K562 (cell line): ENCODE measurements at regions not wholly inside any gene's neighbourhood (a gene's known extent, or its start where the extent isn't known, plus 50 kb on each side); places are given as distances from the start of the nearest gene placed in this dataset.

Source experiments
- ATAC-seq: fragments of 200-7000 bp; cut with Tn5 transposase; 3 replicates; pipeline ENCODE4 v1.9.1; 2020; ENCODE audit warnings: moderate library complexity
- BruUV-seq: library from RNA; stranded (reverse); fragments of 400-500 nt; replicated peaks from 2 replicates; lab custom pipeline; 2021; lab: Mats Ljungman, UMichigan
- CTCF ChIA-PET: fragments of 300-600 bp; formaldehyde crosslinking; extraction: SDS; loops from one replicate; lab custom pipeline; 2021; ENCODE audit warnings: low intra/inter-chr PET ratio; lab: Yijun Ruan, JAX
- POLR2A ChIA-PET: fragments of 300-600, 350-650 bp; sonication (Branson Sonifier 250); formaldehyde crosslinking; extraction: SDS; loops from one replicate; lab custom pipeline; 2021; ENCODE audit warnings: antibody characterized with exemption, inconsistent platforms; lab: Yijun Ruan, JAX
- DNase-seq, 4 experiments: peaks; one replicate each; pipeline versions ENCODE4 v3.0.0 to v3.0.0-alpha.2; 2011 to 2018; ENCODE audit warnings: low spot score in 3 of 4, mixed read lengths in 3 of 4; ENCODE audit errors: extremely low read depth in 1 of 4
- FAIRE-seq: peaks from 2 replicates; lab custom pipeline; 2011; peaks lifted over from hg19 to GRCh38; lab: Jason Lieb, UNC
- H2AFZ ChIP-seq: 2 replicates; pipeline ENCODE4 v1.6.0; 2011; ENCODE audit warnings: low read depth, low read length, control low read depth, inconsistent platforms
- H3K27ac ChIP-seq: fragments of 200-600 bp; 3 replicates; pipeline ENCODE4 v1.8.0; 2011; ENCODE audit warnings: low read depth, mild to moderate bottlenecking, control low read depth, inconsistent platforms, low read length, moderate library complexity, mixed read lengths; ENCODE audit errors: extremely low read depth
- H3K27me3 ChIP-seq, 2 experiments: fragments of 300-600 bp in 1 of 2; 2 replicates in 1 of 2; 3 replicates in 1 of 2; pipeline versions ENCODE4 v1.6.0 to v1.8.0; 2011; ENCODE audit warnings: inconsistent platforms in 2 of 2, low read length in 2 of 2, mild to moderate bottlenecking in 1 of 2, mixed read lengths in 1 of 2, moderate library complexity in 1 of 2; ENCODE audit not compliant: control insufficient read depth in 2 of 2, insufficient read depth in 2 of 2
- H3K36me3 ChIP-seq: fragments of 300-600 bp; 3 replicates; pipeline ENCODE4 v1.8.0; 2011; ENCODE audit warnings: mild to moderate bottlenecking, low read length, inconsistent platforms; ENCODE audit not compliant: control insufficient read depth, insufficient read depth
- H3K4me1 ChIP-seq, 2 experiments: fragments of 200-600 bp in 1 of 2; replicated peaks in 1 of 2; 2 replicates in 1 of 2; 3 replicates in 1 of 2; pipeline versions ENCODE4 v1.5.1 to v1.8.0; 2011; ENCODE audit warnings: inconsistent platforms in 2 of 2, low read length in 2 of 2, mild to moderate bottlenecking in 1 of 2, mixed read lengths in 1 of 2, moderate library complexity in 1 of 2; ENCODE audit not compliant: control insufficient read depth in 2 of 2, insufficient read depth in 2 of 2
- H3K4me2 ChIP-seq: 2 replicates; pipeline ENCODE4 v1.6.1; 2011; ENCODE audit warnings: low read length, control low read depth, inconsistent platforms, mixed read lengths; ENCODE audit not compliant: insufficient read depth
- H3K4me3 ChIP-seq: fragments of 200-600 bp; sonication (generic), shearing (Covaris generic); 2 replicates; pipeline ENCODE4 v1.5.1; 2016; ENCODE audit warnings: control low read depth, inconsistent platforms
- H3K79me2 ChIP-seq: fragments of 200-600 bp; 3 replicates; pipeline ENCODE4 v1.8.0; 2011; ENCODE audit warnings: low read length, inconsistent platforms; ENCODE audit not compliant: control insufficient read depth, insufficient read depth
- H3K9ac ChIP-seq, 2 experiments: 2 replicates each; pipeline versions ENCODE4 v1.6.0 to v1.6.1; 2011; ENCODE audit warnings: low read depth in 2 of 2, low read length in 2 of 2, control low read depth in 1 of 2, inconsistent platforms in 1 of 2, mild to moderate bottlenecking in 1 of 2, mixed read lengths in 1 of 2; ENCODE audit not compliant: insufficient read depth in 1 of 2
- H3K9me1 ChIP-seq: one replicate; pipeline ENCODE4 v1.6.0; 2011; ENCODE audit warnings: inconsistent platforms, mild to moderate bottlenecking, low read length, moderate library complexity; ENCODE audit not compliant: control insufficient read depth, insufficient read depth
- H3K9me3 ChIP-seq: replicated peaks from 2 replicates; pipeline ENCODE4 v1.5.1; 2011; ENCODE audit warnings: low read depth, low read length, inconsistent platforms; ENCODE audit not compliant: control insufficient read depth, insufficient read depth
- H4K20me1 ChIP-seq: replicated peaks from 2 replicates; pipeline ENCODE4 v1.6.1; 2011; ENCODE audit warnings: low read length, inconsistent platforms, mixed read lengths; ENCODE audit not compliant: control insufficient read depth, insufficient read depth
- TSC22D4 ChIP-seq: fragments of 450-650 bp; IDR thresholded peaks from 2 replicates; pipeline ENCODE4 v1.6.1; 2016; ENCODE audit warnings: missing genetic modification characterization, missing biosample characterization, control low read depth
- YY1 ChIP-seq, 3 experiments: IDR thresholded peaks; 2 replicates each; pipeline ENCODE4 v1.6.1; 2011; ENCODE audit warnings: low read length in 2 of 3, mild to moderate bottlenecking in 2 of 3, moderate library complexity in 2 of 3, borderline replicate concordance in 1 of 3, control low read depth in 1 of 3, low read depth in 1 of 3; ENCODE audit not compliant: insufficient read depth in 3 of 3, insufficient replicate concordance in 2 of 3, control insufficient read depth in 1 of 3, insufficient read length in 1 of 3; ENCODE audit errors: extremely low read depth in 1 of 3
- WGBS: fragments of 100-300 bp; shearing (Covaris generic); methylation state at CpG from one replicate; pipeline ENCODE4 v1.1.6; 2016; ENCODE audit warnings: low coverage, mixed read lengths; ENCODE audit not compliant: insufficient coverage; ENCODE audit errors: missing lambda C conversion rate; 5-methylcytosine and 5-hydroxymethylcytosine counted together
- in situ Hi-C: fragments of 300-500 bp; cut with MboI; formaldehyde crosslinking; loops from 4 replicates; pipeline ENCODE4 v1.15.0; 2018; ENCODE audit warnings: inconsistent platforms, mixed read lengths
- intact Hi-C: fragments of 100-400 bp; cut with micrococcal nuclease; formaldehyde crosslinking; loops from 2 replicates; pipeline ENCODE4 v1.14.2; 2022
- TF ChIP-seq, protein P1 (sequence below), 2 experiments: fragments of 450-650 bp in 1 of 2; sonication (generic) in 1 of 2; formaldehyde crosslinking in 1 of 2; IDR thresholded peaks; 2 replicates each; pipeline versions ENCODE4 v1.7.1 to v1.9.0; 2016 to 2022; ENCODE audit warnings: inconsistent platforms in 1 of 2, mild to moderate bottlenecking in 1 of 2, missing genetic modification reagents in 1 of 2

DNA sequence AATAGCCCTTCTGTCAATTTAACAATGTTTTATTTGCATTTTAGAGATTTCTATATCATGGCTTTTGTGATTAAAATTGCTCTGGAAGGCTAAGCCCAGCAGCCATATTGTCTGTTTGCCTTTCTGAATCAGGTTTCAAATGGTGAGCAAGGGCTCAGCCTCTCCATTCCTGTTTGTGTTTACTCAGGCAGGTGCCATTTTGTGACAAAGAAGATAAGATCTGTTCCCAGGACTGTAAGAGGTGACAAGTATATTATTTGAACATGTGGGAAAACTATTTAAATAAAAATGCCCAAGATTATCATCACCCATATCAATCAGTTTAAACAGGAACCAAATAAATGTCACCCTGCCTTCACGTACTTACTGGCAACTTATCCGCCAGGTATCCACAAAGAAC is 641.3 kb upstream of the KLF4 start:
- no peaks in the 10 kb centered on the region for H4K20me1 ChIP-seq
- WGBS, result 84% methylated on average over 2 of the region's 2 CpGs
- no peak overlapping the region for H3K4me2 ChIP-seq
- H3K27me3 ChIP-seq, result no peaks in the 10 kb centered on the region
- DNase-seq (no peak), ATAC-seq (no peak), FAIRE-seq (no peak)
- BruUV-seq, result no TSS peak
- no peak overlapping the region for H3K4me3 ChIP-seq
- TF ChIP-seq YY1 (IDR thresholded peaks at IDR 0.05; ENCODE audit: borderline replicate concordance in 1 of 3, control insufficient read depth in 1 of 3, extremely low read depth in 1 of 3, insufficient read depth in 3 of 3, insufficient read length in 1 of 3, insufficient replicate concordance in 2 of 3, low read depth in 1 of 3, low read length in 2 of 3) (peak in 1 of 3 experiments; percentile 36), TSC22D4 (tag) (no peak)
- TF ChIP-seq, protein P1, sequence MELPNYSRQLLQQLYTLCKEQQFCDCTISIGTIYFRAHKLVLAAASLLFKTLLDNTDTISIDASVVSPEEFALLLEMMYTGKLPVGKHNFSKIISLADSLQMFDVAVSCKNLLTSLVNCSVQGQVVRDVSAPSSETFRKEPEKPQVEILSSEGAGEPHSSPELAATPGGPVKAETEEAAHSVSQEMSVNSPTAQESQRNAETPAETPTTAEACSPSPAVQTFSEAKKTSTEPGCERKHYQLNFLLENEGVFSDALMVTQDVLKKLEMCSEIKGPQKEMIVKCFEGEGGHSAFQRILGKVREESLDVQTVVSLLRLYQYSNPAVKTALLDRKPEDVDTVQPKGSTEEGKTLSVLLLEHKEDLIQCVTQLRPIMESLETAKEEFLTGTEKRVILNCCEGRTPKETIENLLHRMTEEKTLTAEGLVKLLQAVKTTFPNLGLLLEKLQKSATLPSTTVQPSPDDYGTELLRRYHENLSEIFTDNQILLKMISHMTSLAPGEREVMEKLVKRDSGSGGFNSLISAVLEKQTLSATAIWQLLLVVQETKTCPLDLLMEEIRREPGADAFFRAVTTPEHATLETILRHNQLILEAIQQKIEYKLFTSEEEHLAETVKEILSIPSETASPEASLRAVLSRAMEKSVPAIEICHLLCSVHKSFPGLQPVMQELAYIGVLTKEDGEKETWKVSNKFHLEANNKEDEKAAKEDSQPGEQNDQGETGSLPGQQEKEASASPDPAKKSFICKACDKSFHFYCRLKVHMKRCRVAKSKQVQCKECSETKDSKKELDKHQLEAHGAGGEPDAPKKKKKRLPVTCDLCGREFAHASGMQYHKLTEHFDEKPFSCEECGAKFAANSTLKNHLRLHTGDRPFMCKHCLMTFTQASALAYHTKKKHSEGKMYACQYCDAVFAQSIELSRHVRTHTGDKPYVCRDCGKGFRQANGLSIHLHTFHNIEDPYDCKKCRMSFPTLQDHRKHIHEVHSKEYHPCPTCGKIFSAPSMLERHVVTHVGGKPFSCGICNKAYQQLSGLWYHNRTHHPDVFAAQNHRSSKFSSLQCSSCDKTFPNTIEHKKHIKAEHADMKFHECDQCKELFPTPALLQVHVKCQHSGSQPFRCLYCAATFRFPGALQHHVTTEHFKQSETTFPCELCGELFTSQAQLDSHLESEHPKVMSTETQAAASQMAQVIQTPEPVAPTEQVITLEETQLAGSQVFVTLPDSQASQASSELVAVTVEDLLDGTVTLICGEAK (IDR thresholded peaks at IDR 0.05), result no peak
- TF ChIP-seq, protein P1 (CRISPR knock-in tag; IDR thresholded peaks at IDR 0.05), result no peak
- no peak overlapping the region for H2AFZ ChIP-seq
- ChIA-PET CTCF (no interaction called here), POLR2A (no interaction called here)
- H3K27ac ChIP-seq, result no peak overlapping the region
- no peaks in the 10 kb centered on the region for H3K79me2 ChIP-seq
- no peaks in the 10 kb centered on the region for H3K4me1 ChIP-seq
- no peaks in the 10 kb centered on the region for H3K9me3 ChIP-seq
- intact Hi-C loops (no loop called here), in situ Hi-C loops (no loop called here)
- no peaks in the 10 kb centered on the region for H3K36me3 ChIP-seq
- H3K9me1 ChIP-seq, result no peaks in the 10 kb centered on the region
- H3K9ac ChIP-seq, result no peak overlapping the region
